B cell (primary cell): ENCODE measurements at regions not wholly inside any gene's neighbourhood (a gene's known extent, or its start where the extent isn't known, plus 50 kb on each side); places are given as distances from the start of the nearest gene placed in this dataset.

ENCODE experiments used
- ATAC-seq: fragments of 200-7000 bp; cut with Tn5 transposase; one replicate; pipeline ENCODE4 v1.10.0; 2021; ENCODE audit warnings: low read depth, mild to moderate bottlenecking, moderate number of reproducible peaks, moderate library complexity
- CTCF ChIA-PET: fragments of 350-600 bp; sonication (Branson Sonifier 250); formaldehyde crosslinking; loops from one replicate; lab custom pipeline; 2021; ENCODE audit warnings: antibody characterized with exemption, inconsistent platforms; lab: Charles Lee
- POLR2A ChIA-PET: fragments of 350-600 bp; sonication (Branson Sonifier 250); formaldehyde crosslinking; loops from one replicate; lab custom pipeline; 2021; ENCODE audit warnings: antibody characterized with exemption; lab: Charles Lee
- DNase-seq: peaks from one replicate; pipeline ENCODE4 v3.0.0; 2013
- H2AFZ ChIP-seq: 2 replicates; pipeline ENCODE4 v1.6.1; 2012; ENCODE audit warnings: mild to moderate bottlenecking, low read depth, low read length; ENCODE audit not compliant: insufficient read depth, poor library complexity, severe bottlenecking
- H3K27ac ChIP-seq, 2 donors: 1 replicate in 1 of 2; 2 replicates in 1 of 2; pipeline ENCODE4 v1.5.1; 2012 to 2013; ENCODE audit warnings: low read length in 2 of 2, mild to moderate bottlenecking in 2 of 2, moderate library complexity in 1 of 2
- H3K27me3 ChIP-seq, 4 experiments: fragments of 200-600 bp in 1 of 4; sonication (generic) in 1 of 4; replicated peaks in 1 of 4; 1 replicate in 2 of 4; 2 replicates in 2 of 4; pipeline versions ENCODE4 v1.6.1 to v1.7.0; 2013 to 2016; ENCODE audit warnings: low read length in 3 of 4, mild to moderate bottlenecking in 2 of 4, mixed read lengths in 1 of 4, moderate library complexity in 1 of 4; ENCODE audit not compliant: insufficient read depth in 4 of 4, control insufficient read depth in 3 of 4; ENCODE audit errors: control extremely low read depth in 1 of 4
- H3K36me3 ChIP-seq, 2 experiments: replicated peaks in 1 of 2; 1 replicate in 1 of 2; 2 replicates in 1 of 2; pipeline versions ENCODE4 v1.6.1 to v1.7.1; 2013; ENCODE audit warnings: low read length in 1 of 2; ENCODE audit not compliant: insufficient read depth in 2 of 2, control insufficient read depth in 1 of 2; ENCODE audit errors: control extremely low read depth in 1 of 2, extremely low read depth in 1 of 2
- H3K4me1 ChIP-seq, 2 donors: fragments of 200-600 bp in 1 of 2; sonication (generic) in 1 of 2; 1 replicate in 1 of 2; 2 replicates in 1 of 2; pipeline versions ENCODE4 v1.5.1 to v1.6.1; 2013 to 2017; ENCODE audit warnings: low read length in 2 of 2; ENCODE audit not compliant: control insufficient read depth in 2 of 2, insufficient read depth in 2 of 2
- H3K4me2 ChIP-seq: replicated peaks from 2 replicates; pipeline ENCODE3; 2012; ENCODE audit warnings: mild to moderate bottlenecking, low read depth, low read length; ENCODE audit not compliant: poor library complexity, severe bottlenecking
- H3K4me3 ChIP-seq, 5 experiments: fragments of 200-600 bp in 1 of 5; sonication (generic) in 1 of 5; 1 replicate in 3 of 5; 2 replicates in 2 of 5; pipeline versions ENCODE4 v1.5.1 to v1.7.0; 2011 to 2016; ENCODE audit warnings: low read length in 4 of 5, mild to moderate bottlenecking in 4 of 5, low read depth in 2 of 5, control low read depth in 1 of 5, moderate library complexity in 1 of 5; ENCODE audit not compliant: insufficient read depth in 1 of 5; ENCODE audit errors: control extremely low read depth in 1 of 5, extremely low read depth in 1 of 5
- H3K79me2 ChIP-seq: fragments of 200-600 bp; sonication (generic); one replicate; pipeline ENCODE4 v1.6.0; 2016; ENCODE audit warnings: low read length; ENCODE audit not compliant: control insufficient read depth, insufficient read depth
- H3K9ac ChIP-seq: fragments of 200-600 bp; sonication (generic); 2 replicates; pipeline ENCODE4 v1.6.1; 2017; ENCODE audit warnings: mild to moderate bottlenecking, low read length, moderate library complexity
- H3K9me3 ChIP-seq, 3 donors: one replicate each; pipeline versions ENCODE4 v1.6.1 to v1.7.1; 2013; ENCODE audit warnings: low read length in 2 of 3; ENCODE audit not compliant: control insufficient read depth in 2 of 3, insufficient read depth in 1 of 3; ENCODE audit errors: control extremely low read depth in 1 of 3
- H4K20me1 ChIP-seq: 2 replicates; pipeline ENCODE4 v1.6.0; 2012; ENCODE audit warnings: mild to moderate bottlenecking, low read length; ENCODE audit not compliant: insufficient read depth, control insufficient read depth, poor library complexity, severe bottlenecking
- H3K27ac Mint-ChIP-seq: one replicate; pipeline ENCODE4 v1.8.0; 2021; ENCODE audit warnings: mixed read lengths
- H3K27me3 Mint-ChIP-seq: one replicate; pipeline ENCODE4 v1.8.0; 2021; ENCODE audit warnings: mixed read lengths
- H3K4me1 Mint-ChIP-seq: one replicate; pipeline ENCODE4 v1.8.0; 2021; ENCODE audit warnings: mixed read lengths
- H3K4me3 Mint-ChIP-seq: one replicate; pipeline ENCODE4 v1.8.0; 2021; ENCODE audit warnings: mixed read lengths
- H3K9me3 Mint-ChIP-seq: one replicate; pipeline ENCODE4 v1.8.0; 2022; ENCODE audit warnings: mixed read lengths; ENCODE audit not compliant: insufficient read depth
- CTCF ChIP-seq: fragments of 200-600 bp; IDR thresholded peaks from one replicate; pipeline ENCODE4 v1.8.0; 2022; ENCODE audit warnings: antibody characterized with exemption, mild to moderate bottlenecking
- EZH2 ChIP-seq: IDR thresholded peaks from 2 replicates; pipeline ENCODE4 v1.6.1; 2012; ENCODE audit warnings: borderline replicate concordance, low read depth, mild to moderate bottlenecking, moderate library complexity, low read length; ENCODE audit not compliant: insufficient read depth, poor library complexity, severe bottlenecking
- WGBS: methylation state at CpG from one replicate; pipeline ENCODE4 v1.1.5; 2013; ENCODE audit warnings: missing lambda C conversion rate; ENCODE audit not compliant: insufficient coverage; 5-methylcytosine and 5-hydroxymethylcytosine counted together
- intact Hi-C: fragments of 100-400 bp; cut with micrococcal nuclease; formaldehyde crosslinking; loops from one replicate; pipeline ENCODE4 v1.10.0; 2022

- no peak overlapping the region for H3K27ac Mint-ChIP-seq
- WGBS = 75% methylated on average over 2 of the region's 3 CpGs
- no peak overlapping the region for H3K9ac ChIP-seq
- no peaks in the 10 kb centered on the region for H3K9me3 ChIP-seq
- ATAC-seq (no peak), DNase-seq (no peak)
- H3K4me1 Mint-ChIP-seq = no peaks in the 10 kb centered on the region
- H3K27me3 Mint-ChIP-seq = peaks cover 3% of the 10 kb centered on the region
- no peaks in the 10 kb centered on the region for H3K79me2 ChIP-seq
- CTCF ChIA-PET = no interaction called here
- no peaks in the 10 kb centered on the region for H3K27me3 ChIP-seq
- no peak for TF ChIP-seq EZH2
- H4K20me1 ChIP-seq = no peaks in the 10 kb centered on the region
- no peak overlapping the region for H2AFZ ChIP-seq
- no peaks in the 10 kb centered on the region for H3K9me3 Mint-ChIP-seq
- intact Hi-C loops = no loop called here
- POLR2A ChIA-PET = no interaction called here
- no peak overlapping the region for H3K4me2 ChIP-seq
- no peak overlapping the region for H3K27ac ChIP-seq
- no peaks in the 10 kb centered on the region for H3K36me3 ChIP-seq
- no peaks in the 10 kb centered on the region for H3K4me1 ChIP-seq
- H3K4me3 Mint-ChIP-seq = no peak overlapping the region
- H3K4me3 ChIP-seq = no peak overlapping the region
Measured at GRCh38 chr11:103608566-103608965, 427.9 kb upstream of the DDI1 start.

GRCh38 chr11:103609117-103610066 is 427.0 kb upstream of the DDI1 start:
- DNase-seq (no peak), ATAC-seq (no peak)
- ChIA-PET POLR2A (no interaction called here), CTCF (no interaction called here)
- H3K4me3 Mint-ChIP-seq = no peak overlapping the region
- Histone ChIP-seq H3K4me3 (no peak overlapping the region), H3K79me2 (no peaks in the 10 kb centered on the region), H4K20me1 (no peaks in the 10 kb centered on the region), H2AFZ (no peak overlapping the region), H3K27me3 (no peaks in the 10 kb centered on the region), H3K4me2 (no peak overlapping the region), H3K36me3 (no peaks in the 10 kb centered on the region), H3K9ac (no peak overlapping the region), H3K9me3 (no peaks in the 10 kb centered on the region), H3K4me1 (no peaks in the 10 kb centered on the region), H3K27ac (no peak overlapping the region)
- no peak for TF ChIP-seq EZH2
- TF ChIP-seq CTCF = no peak
- WGBS = 100% methylated on average over 1 of the region's 2 CpGs
- no peaks in the 10 kb centered on the region for H3K4me1 Mint-ChIP-seq
- H3K27ac Mint-ChIP-seq = no peak overlapping the region
- intact Hi-C loops = no loop called here
- no peaks in the 10 kb centered on the region for H3K9me3 Mint-ChIP-seq
- H3K27me3 Mint-ChIP-seq = peaks cover 3% of the 10 kb centered on the region
